K562 (cell line): ENCODE measurements at regions not wholly inside any gene's neighbourhood (a gene's known extent, or its start where the extent isn't known, plus 50 kb on each side); places are given as distances from the start of the nearest gene placed in this dataset.

Experiments used
- ATAC-seq: fragments of 200-7000 bp; cut with Tn5 transposase; 3 replicates; pipeline ENCODE4 v1.9.1; 2020; ENCODE audit warnings: moderate library complexity
- BruUV-seq: library from RNA; stranded (reverse); fragments of 400-500 nt; replicated peaks from 2 replicates; lab custom pipeline; 2021; lab: Mats Ljungman, UMichigan
- CTCF ChIA-PET: fragments of 300-600 bp; formaldehyde crosslinking; extraction: SDS; loops from one replicate; lab custom pipeline; 2021; ENCODE audit warnings: low intra/inter-chr PET ratio; lab: Yijun Ruan, JAX
- POLR2A ChIA-PET: fragments of 300-600, 350-650 bp; sonication (Branson Sonifier 250); formaldehyde crosslinking; extraction: SDS; loops from one replicate; lab custom pipeline; 2021; ENCODE audit warnings: antibody characterized with exemption, inconsistent platforms; lab: Yijun Ruan, JAX
- DNase-seq, 4 experiments: peaks; one replicate each; pipeline versions ENCODE4 v3.0.0 to v3.0.0-alpha.2; 2011 to 2018; ENCODE audit warnings: low spot score in 3 of 4, mixed read lengths in 3 of 4; ENCODE audit errors: extremely low read depth in 1 of 4
- FAIRE-seq: peaks from 2 replicates; lab custom pipeline; 2011; peaks lifted over from hg19 to GRCh38; lab: Jason Lieb, UNC
- H2AFZ ChIP-seq: 2 replicates; pipeline ENCODE4 v1.6.0; 2011; ENCODE audit warnings: low read depth, low read length, control low read depth, inconsistent platforms
- H3K27ac ChIP-seq: fragments of 200-600 bp; 3 replicates; pipeline ENCODE4 v1.8.0; 2011; ENCODE audit warnings: low read depth, mild to moderate bottlenecking, control low read depth, inconsistent platforms, low read length, moderate library complexity, mixed read lengths; ENCODE audit errors: extremely low read depth
- H3K27me3 ChIP-seq, 2 experiments: fragments of 300-600 bp in 1 of 2; 2 replicates in 1 of 2; 3 replicates in 1 of 2; pipeline versions ENCODE4 v1.6.0 to v1.8.0; 2011; ENCODE audit warnings: inconsistent platforms in 2 of 2, low read length in 2 of 2, mild to moderate bottlenecking in 1 of 2, mixed read lengths in 1 of 2, moderate library complexity in 1 of 2; ENCODE audit not compliant: control insufficient read depth in 2 of 2, insufficient read depth in 2 of 2
- H3K36me3 ChIP-seq: fragments of 300-600 bp; 3 replicates; pipeline ENCODE4 v1.8.0; 2011; ENCODE audit warnings: mild to moderate bottlenecking, low read length, inconsistent platforms; ENCODE audit not compliant: control insufficient read depth, insufficient read depth
- H3K4me1 ChIP-seq, 2 experiments: fragments of 200-600 bp in 1 of 2; replicated peaks in 1 of 2; 2 replicates in 1 of 2; 3 replicates in 1 of 2; pipeline versions ENCODE4 v1.5.1 to v1.8.0; 2011; ENCODE audit warnings: inconsistent platforms in 2 of 2, low read length in 2 of 2, mild to moderate bottlenecking in 1 of 2, mixed read lengths in 1 of 2, moderate library complexity in 1 of 2; ENCODE audit not compliant: control insufficient read depth in 2 of 2, insufficient read depth in 2 of 2
- H3K4me2 ChIP-seq: 2 replicates; pipeline ENCODE4 v1.6.1; 2011; ENCODE audit warnings: low read length, control low read depth, inconsistent platforms, mixed read lengths; ENCODE audit not compliant: insufficient read depth
- H3K4me3 ChIP-seq: fragments of 200-600 bp; sonication (generic), shearing (Covaris generic); 2 replicates; pipeline ENCODE4 v1.5.1; 2016; ENCODE audit warnings: control low read depth, inconsistent platforms
- H3K79me2 ChIP-seq: fragments of 200-600 bp; 3 replicates; pipeline ENCODE4 v1.8.0; 2011; ENCODE audit warnings: low read length, inconsistent platforms; ENCODE audit not compliant: control insufficient read depth, insufficient read depth
- H3K9ac ChIP-seq, 2 experiments: 2 replicates each; pipeline versions ENCODE4 v1.6.0 to v1.6.1; 2011; ENCODE audit warnings: low read depth in 2 of 2, low read length in 2 of 2, control low read depth in 1 of 2, inconsistent platforms in 1 of 2, mild to moderate bottlenecking in 1 of 2, mixed read lengths in 1 of 2; ENCODE audit not compliant: insufficient read depth in 1 of 2
- H3K9me1 ChIP-seq: one replicate; pipeline ENCODE4 v1.6.0; 2011; ENCODE audit warnings: inconsistent platforms, mild to moderate bottlenecking, low read length, moderate library complexity; ENCODE audit not compliant: control insufficient read depth, insufficient read depth
- H3K9me3 ChIP-seq: replicated peaks from 2 replicates; pipeline ENCODE4 v1.5.1; 2011; ENCODE audit warnings: low read depth, low read length, inconsistent platforms; ENCODE audit not compliant: control insufficient read depth, insufficient read depth
- H4K20me1 ChIP-seq: replicated peaks from 2 replicates; pipeline ENCODE4 v1.6.1; 2011; ENCODE audit warnings: low read length, inconsistent platforms, mixed read lengths; ENCODE audit not compliant: control insufficient read depth, insufficient read depth
- ARHGAP35 ChIP-seq: fragments of 450-650 bp; IDR thresholded peaks from 2 replicates; pipeline ENCODE4 v1.6.1; 2018; ENCODE audit not compliant: partially characterized antibody
- CBX1 ChIP-seq: sonication (generic); IDR thresholded peaks from 2 replicates; pipeline ENCODE4 v1.6.1; 2016; ENCODE audit warnings: antibody characterized with exemption, low read depth, mild to moderate bottlenecking
- RBM14 ChIP-seq: fragments of 200-400 bp; formaldehyde crosslinking; IDR thresholded peaks from 2 replicates; pipeline ENCODE4 v1.6.1; 2018; ENCODE audit warnings: low read depth, mild to moderate bottlenecking, low read length, moderate library complexity, borderline replicate concordance; ENCODE audit not compliant: insufficient read depth
- SMAD1 ChIP-seq: fragments of 150-350 bp; IDR thresholded peaks from 2 replicates; pipeline ENCODE4 v1.6.1; 2014; ENCODE audit warnings: low read length, low read depth; ENCODE audit not compliant: partially characterized antibody
- SUPT5H ChIP-seq: fragments of 450-650 bp; IDR thresholded peaks from 2 replicates; pipeline ENCODE4 v1.6.1; 2016
- TRIM28 ChIP-seq: fragments of 450-650 bp; IDR thresholded peaks from 2 replicates; pipeline ENCODE4 v1.6.1; 2017
- ZBTB5 ChIP-seq: fragments of 450-650 bp; IDR thresholded peaks from 2 replicates; pipeline ENCODE4 v1.6.1; 2017; ENCODE audit warnings: antibody characterized with exemption
- ZBTB7A ChIP-seq: IDR thresholded peaks from 2 replicates; pipeline ENCODE4 v1.6.1; 2011; ENCODE audit warnings: low read depth, mild to moderate bottlenecking, low read length, moderate library complexity, borderline replicate concordance; ENCODE audit not compliant: control insufficient read depth
- ZNF12 ChIP-seq: sonication (generic); formaldehyde crosslinking; IDR thresholded peaks from 2 replicates; pipeline ENCODE4 v1.4.0; 2020; ENCODE audit warnings: mild to moderate bottlenecking, missing genetic modification reagents
- ZNF24 ChIP-seq: fragments of 450-650 bp; IDR thresholded peaks from 2 replicates; pipeline ENCODE4 v1.6.1; 2016
- ZNF274 ChIP-seq: IDR thresholded peaks from 2 replicates; pipeline ENCODE4 v1.6.1; 2011; ENCODE audit warnings: low read depth, mild to moderate bottlenecking, low read length, moderate library complexity, borderline replicate concordance
- WGBS: fragments of 100-300 bp; shearing (Covaris generic); methylation state at CpG from one replicate; pipeline ENCODE4 v1.1.6; 2016; ENCODE audit warnings: low coverage, mixed read lengths; ENCODE audit not compliant: insufficient coverage; ENCODE audit errors: missing lambda C conversion rate; 5-methylcytosine and 5-hydroxymethylcytosine counted together
- in situ Hi-C: fragments of 300-500 bp; cut with MboI; formaldehyde crosslinking; loops from 4 replicates; pipeline ENCODE4 v1.15.0; 2018; ENCODE audit warnings: inconsistent platforms, mixed read lengths
- intact Hi-C: fragments of 100-400 bp; cut with micrococcal nuclease; formaldehyde crosslinking; loops from 2 replicates; pipeline ENCODE4 v1.14.2; 2022
- TF ChIP-seq, protein P1 (sequence below): fragments of 250-450 bp; sonication (Bioruptor Pico); IDR thresholded peaks from 2 replicates; pipeline ENCODE4 v1.4.0; 2020; ENCODE audit warnings: mild to moderate bottlenecking
- TF ChIP-seq, protein P2 (sequence below): sonication (generic); formaldehyde crosslinking; IDR thresholded peaks from 2 replicates; pipeline ENCODE4 v1.9.0; 2022; ENCODE audit warnings: mild to moderate bottlenecking, missing genetic modification reagents

DNA sequence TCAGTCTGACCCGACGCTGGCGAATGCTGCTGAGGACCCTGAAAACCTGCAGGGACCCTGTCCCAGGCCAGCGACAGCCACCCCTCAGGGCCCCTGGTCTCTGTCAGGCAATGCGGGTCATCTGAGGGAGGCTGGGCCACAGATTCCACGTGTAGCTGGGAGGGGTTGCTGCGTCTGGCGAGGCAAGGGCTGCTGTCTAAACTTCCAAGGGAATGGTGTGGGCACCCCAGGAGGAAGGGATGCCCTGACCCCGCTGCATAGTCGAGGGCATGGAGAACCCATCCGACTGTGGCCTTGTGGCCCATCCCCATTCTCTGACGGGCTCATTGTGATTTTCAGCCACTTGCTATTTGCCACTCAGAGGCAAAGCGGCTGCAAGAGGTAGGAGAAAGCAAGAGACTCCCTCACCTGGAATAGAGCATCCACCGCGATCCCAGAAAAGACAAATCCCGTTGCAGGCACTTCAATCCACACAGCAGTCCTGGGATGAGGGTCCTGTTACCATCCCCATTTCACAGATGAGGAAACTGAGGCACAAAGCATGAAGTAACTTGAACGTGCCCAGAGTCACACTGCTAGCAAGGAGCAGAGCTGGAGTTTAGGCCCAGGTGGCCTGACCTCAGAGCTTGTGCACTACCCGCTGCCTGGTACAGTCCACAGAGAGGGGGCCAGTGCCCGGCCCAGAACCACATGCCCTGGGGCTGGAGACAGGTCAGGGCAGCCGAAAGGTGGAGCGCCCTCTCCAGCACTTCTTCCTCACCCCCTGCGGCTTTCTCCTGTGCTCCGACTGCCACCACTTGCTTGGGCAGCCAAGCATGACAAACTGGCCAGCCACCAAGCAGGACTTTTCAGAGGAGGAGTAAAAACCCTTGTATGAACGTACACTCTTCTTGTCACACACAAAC, 163.8 kb upstream of the KLF14 start:
- Histone ChIP-seq H3K27me3 (no peaks in the 10 kb centered on the region), H3K79me2 (no peaks in the 10 kb centered on the region), H3K27ac (no peak overlapping the region), H2AFZ (peak overlapping the region; percentile 91), H4K20me1 (no peaks in the 10 kb centered on the region), H3K9me3 (no peaks in the 10 kb centered on the region), H3K9me1 (no peaks in the 10 kb centered on the region), H3K9ac (peak overlapping the region in 1 of 2 experiments; percentile 15; a peak in 1 of 4 replicates), H3K4me3 (no peak overlapping the region), H3K36me3 (peaks cover 6% of the 10 kb centered on the region; the same call in 2 of the 3 replicates), H3K4me2 (peak overlapping the region; percentile 22; the same call in 1 of the 2 replicates), H3K4me1 (peaks cover 19 to 20% of the 10 kb centered on the region in 2 experiments)
- in situ Hi-C loops: loop anchor here (5.0 kb wide), 1 partner anchor 145 kb away; no protein-coding TSS in a partner anchor
- WGBS: 77% methylated on average over 24 of the region's 24 CpGs
- BruUV-seq: no TSS peak
- FAIRE-seq (no peak), DNase-seq (no peak), ATAC-seq (no peak; the same call in 2 of the 3 replicates)
- intact Hi-C loops: loop anchor here (1.0 to 5.0 kb wide), 6 partner anchors 43 to 615 kb away; no protein-coding TSS in a partner anchor
- CTCF ChIA-PET: interaction anchor here (0.6 to 5.2 kb wide), 6 partner anchors 110 to 795 kb away, joined by 3 to 51 read pairs (median 10); no protein-coding TSS in a partner anchor
- POLR2A ChIA-PET: interaction anchor here (0.6 to 1.9 kb wide), 12 partner anchors 9 to 1046 kb away, joined by 3 to 9 read pairs (median 4); no protein-coding TSS in a partner anchor
- TF ChIP-seq ZBTB7A: no peak
- no peak for TF ChIP-seq ZNF274
- TF ChIP-seq ZNF24: no peak
- TF ChIP-seq, protein P1, sequence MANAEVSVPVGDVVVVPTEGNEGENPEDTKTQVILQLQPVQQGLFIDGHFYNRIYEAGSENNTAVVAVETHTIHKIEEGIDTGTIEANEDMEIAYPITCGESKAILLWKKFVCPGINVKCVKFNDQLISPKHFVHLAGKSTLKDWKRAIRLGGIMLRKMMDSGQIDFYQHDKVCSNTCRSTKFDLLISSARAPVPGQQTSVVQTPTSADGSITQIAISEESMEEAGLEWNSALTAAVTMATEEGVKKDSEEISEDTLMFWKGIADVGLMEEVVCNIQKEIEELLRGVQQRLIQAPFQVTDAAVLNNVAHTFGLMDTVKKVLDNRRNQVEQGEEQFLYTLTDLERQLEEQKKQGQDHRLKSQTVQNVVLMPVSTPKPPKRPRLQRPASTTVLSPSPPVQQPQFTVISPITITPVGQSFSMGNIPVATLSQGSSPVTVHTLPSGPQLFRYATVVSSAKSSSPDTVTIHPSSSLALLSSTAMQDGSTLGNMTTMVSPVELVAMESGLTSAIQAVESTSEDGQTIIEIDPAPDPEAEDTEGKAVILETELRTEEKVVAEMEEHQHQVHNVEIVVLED (CRISPR knock-in tag): no peak
- TF ChIP-seq TRIM28: no peak
- no peak for TF ChIP-seq ZBTB5
- TF ChIP-seq, protein P2, sequence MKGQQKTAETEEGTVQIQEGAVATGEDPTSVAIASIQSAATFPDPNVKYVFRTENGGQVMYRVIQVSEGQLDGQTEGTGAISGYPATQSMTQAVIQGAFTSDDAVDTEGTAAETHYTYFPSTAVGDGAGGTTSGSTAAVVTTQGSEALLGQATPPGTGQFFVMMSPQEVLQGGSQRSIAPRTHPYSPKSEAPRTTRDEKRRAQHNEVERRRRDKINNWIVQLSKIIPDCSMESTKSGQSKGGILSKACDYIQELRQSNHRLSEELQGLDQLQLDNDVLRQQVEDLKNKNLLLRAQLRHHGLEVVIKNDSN (CRISPR knock-in tag): 0 out of 2 replicates have a peak, but pooled peaks have one; percentile 9
- TF ChIP-seq ZNF12 (CRISPR knock-in tag): no peak
- peak; percentile 45; the same call in 1 of the 2 replicates for TF ChIP-seq CBX1
- no peak for TF ChIP-seq RBM14
- TF ChIP-seq SMAD1: no peak
- TF ChIP-seq ARHGAP35: no peak
- TF ChIP-seq SUPT5H: no peak
